NAMALWA (cell line): ENCODE measurements at regions not wholly inside any gene's neighbourhood (a gene's known extent, or its start where the extent isn't known, plus 50 kb on each side); places are given as distances from the start of the nearest gene placed in this dataset.

Experiments used
- DNase-seq: peaks from one replicate; pipeline ENCODE4 v3.0.0-alpha.2; 2015; ENCODE audit warnings: low spot score

- no peak for DNase-seq
Observed at GRCh38 chr15:46416544-46416943, 781.7 kb downstream of the SQOR start.

- DNase-seq, result no peak
Observed at GRCh38 chr15:46420990-46421389, 786.2 kb downstream of the SQOR start.

GRCh38 chr15:46441294-46442062, 806.6 kb downstream of the SQOR start:
- DNase-seq, result no peak

- no peak for DNase-seq
Observed at GRCh38 chr15:46442184-46442583, 807.4 kb downstream of the SQOR start.

- DNase-seq, result no peak
Observed at GRCh38 chr15:46442901-46443590, 808.2 kb downstream of the SQOR start.

GRCh38 chr15:46450112-46450809, 815.4 kb downstream of the SQOR start:
- DNase-seq, result no peak

GRCh38 chr15:46450810-46451182, 816.0 kb downstream of the SQOR start:
- DNase-seq, result no peak

GRCh38 chr15:46452297-46452820, 817.5 kb downstream of the SQOR start:
- DNase-seq, result no peak

GRCh38 chr15:46456456-46456855, 821.6 kb downstream of the SQOR start:
- DNase-seq, result no peak

GRCh38 chr15:46460431-46461094, 825.7 kb downstream of the SQOR start:
- no peak for DNase-seq

- DNase-seq, result no peak
Observed at GRCh38 chr15:46461416-46461815, 826.6 kb downstream of the SQOR start.

- DNase-seq, result no peak
Observed at GRCh38 chr15:46467041-46467440, 832.2 kb downstream of the SQOR start.

- no peak for DNase-seq
Observed at GRCh38 chr15:46471096-46471495, 836.3 kb downstream of the SQOR start.

GRCh38 chr15:46489276-46489675, 854.4 kb downstream of the SQOR start:
- DNase-seq, result no peak

- no peak for DNase-seq
Observed at GRCh38 chr15:46496491-46497115, 861.8 kb downstream of the SQOR start.

GRCh38 chr15:46502667-46503066, 867.8 kb downstream of the SQOR start:
- DNase-seq, result peak; percentile 28

GRCh38 chr15:46518381-46518780, 883.6 kb downstream of the SQOR start:
- no peak for DNase-seq

GRCh38 chr15:46523701-46524100, 888.9 kb downstream of the SQOR start:
- DNase-seq, result no peak

- no peak for DNase-seq
Observed at GRCh38 chr15:46525984-46526725, 891.3 kb downstream of the SQOR start.

GRCh38 chr15:46526726-46527110, 891.9 kb downstream of the SQOR start:
- DNase-seq, result no peak

GRCh38 chr15:46543626-46544025, 908.8 kb downstream of the SQOR start:
- DNase-seq, result no peak
